ENCODE measurements at regions not wholly inside any gene's neighbourhood (a gene's known extent, or its start where the extent isn't known, plus 50 kb on each side); places are given as distances from the start of the nearest gene placed in this dataset.
"Not testable (repeated sequence)": the region's sequence is repeated elsewhere in the genome, so short reads cannot be mapped to it uniquely, and the experiment has no call there.

DNA sequence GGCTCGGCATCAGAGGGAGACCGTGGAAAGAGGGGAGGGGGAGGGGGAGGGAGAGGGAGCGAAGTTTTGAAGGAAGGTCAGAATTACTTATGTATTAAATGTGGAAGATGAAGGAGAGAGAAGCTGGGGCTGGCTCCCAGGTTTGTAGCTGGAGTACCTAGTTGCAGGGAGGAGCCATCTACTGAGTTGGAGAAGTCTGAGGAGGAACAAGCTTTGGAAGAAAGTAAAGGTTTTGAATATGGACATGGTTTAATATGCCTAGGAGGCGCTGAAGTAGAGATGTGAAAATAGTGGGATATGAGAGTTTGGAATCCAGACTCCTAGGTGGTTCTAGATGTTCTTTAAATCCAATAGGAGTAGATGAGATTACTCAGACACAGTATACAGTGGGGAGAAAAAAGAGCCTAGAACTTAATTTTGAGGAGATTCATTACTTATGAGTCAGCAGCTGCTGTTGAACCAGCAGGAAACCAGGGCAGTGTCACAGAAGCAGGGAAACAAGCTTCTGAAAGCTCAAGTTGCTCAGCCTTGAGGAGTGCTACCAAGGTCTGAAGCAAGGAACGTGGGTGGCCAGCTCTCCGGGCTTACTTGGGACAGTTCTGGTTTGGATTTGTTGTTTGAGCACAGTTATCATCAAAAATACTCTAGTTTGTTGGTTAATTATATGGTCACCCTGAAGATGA, 149.3 kb downstream of the UTRN start:
- DNase-seq (ENCODE audit: low read depth) = no peak

DNA sequence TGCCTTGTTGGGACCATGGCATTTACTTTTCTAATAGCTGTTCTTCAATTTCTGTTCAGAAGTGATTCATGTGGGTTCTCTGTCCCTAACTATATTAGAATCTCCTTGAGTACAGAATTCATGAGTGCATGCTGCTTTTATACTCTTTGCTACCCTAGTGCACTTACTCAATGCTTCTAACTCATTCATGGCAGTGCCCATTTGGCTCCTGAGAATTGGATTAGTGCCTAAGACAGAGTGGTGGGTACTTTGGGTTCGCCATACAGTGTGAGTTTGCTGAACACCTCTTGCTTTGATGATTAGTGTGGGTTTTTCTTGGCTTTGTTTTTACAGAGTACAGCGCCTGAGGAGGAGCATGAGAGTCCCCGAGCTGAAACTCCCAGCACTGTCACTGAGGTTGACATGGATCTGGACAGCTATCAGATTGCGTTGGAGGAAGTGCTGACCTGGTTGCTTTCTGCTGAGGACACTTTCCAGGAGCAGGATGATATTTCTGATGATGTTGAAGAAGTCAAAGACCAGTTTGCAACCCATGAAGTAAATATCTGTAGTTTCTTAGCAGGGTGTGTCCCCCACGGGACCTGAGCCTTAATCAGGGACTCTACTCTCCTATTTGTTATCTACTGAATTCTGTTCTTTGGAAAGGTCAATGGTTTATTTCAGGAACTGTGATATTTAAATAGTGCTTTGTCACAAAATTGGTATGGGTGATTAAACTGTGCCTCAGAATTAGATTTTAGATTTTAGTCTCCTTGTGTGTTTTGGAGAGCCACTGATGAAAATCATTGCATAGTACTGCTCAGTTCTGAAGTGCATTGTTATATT, 150.7 kb downstream of the UTRN start:
- no peak for DNase-seq (ENCODE audit: low read depth)

GRCh38 chr6:144437105-144437504, 152.0 kb downstream of the UTRN start:
- DNase-seq (ENCODE audit: low read depth) = no peak

GRCh38 chr6:144438103-144438502, 153.0 kb downstream of the UTRN start:
- no peak for DNase-seq (ENCODE audit: low read depth)

- no peak for DNase-seq (ENCODE audit: low read depth)
Measured at GRCh38 chr6:144439016-144439415, 153.9 kb downstream of the UTRN start.

GRCh38 chr6:144441801-144442200, 156.7 kb downstream of the UTRN start:
- DNase-seq (ENCODE audit: low read depth) = not testable (repeated sequence)

DNA sequence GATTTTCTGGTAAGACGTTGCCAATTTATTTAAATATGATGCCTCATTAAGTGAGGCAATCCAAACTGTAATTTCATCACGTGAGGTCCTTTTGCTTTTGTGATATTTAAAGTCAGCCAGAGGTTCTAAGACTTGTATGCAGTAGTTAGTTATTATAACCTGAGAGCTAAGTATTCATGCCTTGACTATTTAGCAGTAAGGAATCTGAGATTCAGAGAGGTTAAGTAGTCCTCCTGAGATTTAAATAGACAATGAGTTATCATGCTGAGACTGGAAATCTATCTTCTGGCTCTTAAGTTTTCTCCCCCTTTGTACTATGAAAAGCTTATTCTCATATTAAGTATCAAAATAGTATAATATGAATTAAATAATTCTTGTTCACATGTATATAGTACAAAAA, 158.0 kb downstream of the UTRN start:
- DNase-seq (ENCODE audit: low read depth) = no peak

DNA sequence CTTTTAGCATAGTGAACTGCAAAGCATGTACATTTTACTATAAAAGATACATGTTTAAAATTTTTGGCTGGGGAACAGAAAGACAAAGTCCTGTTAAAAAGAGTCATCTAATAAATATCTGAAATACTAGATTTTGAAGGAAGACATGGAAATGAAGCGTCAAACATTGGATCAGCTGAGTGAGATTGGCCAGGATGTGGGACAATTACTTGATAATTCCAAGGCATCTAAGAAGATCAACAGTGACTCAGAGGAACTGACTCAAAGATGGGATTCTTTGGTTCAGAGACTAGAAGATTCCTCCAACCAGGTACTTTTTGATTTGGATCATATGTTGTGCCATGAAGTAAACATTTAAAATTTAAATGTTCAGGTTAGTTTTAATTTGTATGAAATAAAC, 162.3 kb downstream of the UTRN start:
- DNase-seq (ENCODE audit: low read depth) = no peak

- no peak for DNase-seq (ENCODE audit: low read depth)
Measured at GRCh38 chr6:144449218-144449617, 164.1 kb downstream of the UTRN start.

DNA sequence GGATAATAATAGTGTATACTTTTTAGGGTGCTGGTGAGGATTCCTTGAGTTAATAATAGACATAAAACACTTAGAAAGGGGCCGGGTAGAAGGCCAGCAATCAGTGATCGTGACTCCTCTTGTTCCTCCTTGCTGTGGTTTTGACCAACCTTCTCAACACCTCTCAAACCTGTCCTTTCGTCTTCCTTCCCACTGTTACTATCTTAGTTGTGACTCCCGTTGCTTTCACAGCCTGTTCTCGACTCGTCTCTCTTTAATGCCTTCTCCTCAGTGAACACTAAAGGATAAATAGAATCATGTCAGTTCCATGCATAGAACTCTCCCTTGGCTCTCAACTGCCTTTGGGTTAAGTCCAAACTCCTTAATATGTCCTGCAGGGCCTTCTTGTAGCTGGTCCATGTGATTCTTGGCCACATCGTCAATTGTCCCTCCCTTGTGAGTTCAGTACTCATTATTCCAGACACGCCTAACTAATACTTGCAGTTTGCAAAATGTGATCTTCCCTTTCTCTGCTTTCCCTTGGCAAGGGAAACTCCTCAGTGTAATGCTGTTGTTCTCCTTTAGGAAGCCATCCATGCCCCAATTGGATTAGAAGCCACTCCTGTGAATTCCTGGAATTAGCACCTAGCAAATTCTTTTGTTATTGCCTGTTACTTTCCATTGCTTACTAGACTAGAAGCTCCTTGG, 164.9 kb downstream of the UTRN start:
- no peak for DNase-seq (ENCODE audit: low read depth)

- DNase-seq (ENCODE audit: low read depth) = no peak
Measured at GRCh38 chr6:144460327-144461095, 175.4 kb downstream of the UTRN start.

GRCh38 chr6:144462058-144462457, 176.9 kb downstream of the UTRN start:
- no peak for DNase-seq (ENCODE audit: low read depth)

- no peak for DNase-seq (ENCODE audit: low read depth)
Measured at GRCh38 chr6:144466716-144467115, 181.6 kb downstream of the UTRN start.

DNA sequence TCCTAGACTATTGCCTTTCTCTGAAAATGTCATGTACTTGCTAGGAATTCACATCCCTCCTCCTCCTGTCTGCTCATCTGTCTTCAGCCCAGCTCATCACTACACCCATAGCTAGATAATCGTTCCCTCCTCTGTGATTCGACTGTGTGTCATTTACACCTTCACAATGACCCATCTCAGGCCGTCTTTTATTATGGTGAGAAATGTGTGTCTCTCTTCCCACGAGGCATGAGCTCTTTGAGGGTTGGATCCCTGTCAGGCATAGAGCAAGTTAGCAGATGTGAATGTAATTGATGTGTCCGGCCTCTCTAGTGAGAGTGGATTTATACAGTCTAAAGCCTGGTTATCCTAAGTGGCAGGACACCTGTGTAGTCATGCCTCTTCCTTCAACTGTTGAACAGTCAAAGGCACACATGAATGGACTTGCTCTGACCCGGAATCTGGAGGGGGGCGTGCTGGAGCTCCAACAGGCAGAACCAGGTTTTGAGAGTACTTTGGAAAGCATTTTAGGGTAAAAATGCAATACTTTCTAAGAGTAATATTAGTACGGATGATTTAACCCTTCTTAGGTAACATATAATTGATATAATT, 182.1 kb downstream of the UTRN start:
- DNase-seq (ENCODE audit: low read depth) = no peak

DNA sequence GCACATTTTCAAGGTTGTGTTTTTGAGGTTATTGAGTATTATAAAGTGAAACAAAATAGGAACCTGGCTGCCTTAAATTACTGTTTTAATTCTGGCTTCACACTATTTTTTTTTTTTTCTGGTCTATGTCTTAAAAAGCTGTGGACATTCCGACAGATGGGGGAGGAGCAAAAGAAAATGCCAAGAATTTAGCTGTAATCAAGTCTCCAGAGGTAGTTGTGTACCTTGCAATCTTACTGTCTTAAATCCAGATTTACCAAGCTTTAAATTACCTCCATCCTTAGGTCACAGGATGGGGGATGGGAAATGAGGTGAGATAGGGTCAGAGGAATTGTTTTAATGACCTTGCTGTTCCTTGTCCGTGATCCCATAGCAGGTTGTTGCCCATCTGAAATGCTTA, 182.8 kb downstream of the UTRN start:
- no peak for DNase-seq (ENCODE audit: low read depth)

- no peak for DNase-seq (ENCODE audit: low read depth)
Measured at GRCh38 chr6:144468709-144469108, 183.6 kb downstream of the UTRN start.

DNA sequence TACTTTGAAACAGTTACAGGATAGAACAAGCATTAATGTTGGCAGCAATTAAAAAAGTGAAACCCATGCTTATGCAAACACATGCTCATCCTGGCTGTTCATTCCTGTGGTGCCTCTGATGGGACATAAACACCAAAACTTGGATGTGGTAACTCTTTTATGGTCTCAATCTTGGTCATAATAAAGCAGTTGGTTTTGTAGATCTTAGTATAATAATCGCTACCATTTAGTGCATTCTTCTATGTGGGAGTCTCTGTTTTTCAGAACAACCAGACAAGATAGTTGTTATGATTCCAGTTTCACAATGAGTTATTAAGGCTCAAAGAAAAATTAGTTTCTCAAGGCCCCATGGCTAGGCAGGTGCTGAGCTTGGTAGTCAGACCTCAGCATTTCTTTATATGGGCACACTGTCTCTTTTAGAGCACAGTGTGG, 184.0 kb downstream of the UTRN start:
- no peak for DNase-seq (ENCODE audit: low read depth)

DNA sequence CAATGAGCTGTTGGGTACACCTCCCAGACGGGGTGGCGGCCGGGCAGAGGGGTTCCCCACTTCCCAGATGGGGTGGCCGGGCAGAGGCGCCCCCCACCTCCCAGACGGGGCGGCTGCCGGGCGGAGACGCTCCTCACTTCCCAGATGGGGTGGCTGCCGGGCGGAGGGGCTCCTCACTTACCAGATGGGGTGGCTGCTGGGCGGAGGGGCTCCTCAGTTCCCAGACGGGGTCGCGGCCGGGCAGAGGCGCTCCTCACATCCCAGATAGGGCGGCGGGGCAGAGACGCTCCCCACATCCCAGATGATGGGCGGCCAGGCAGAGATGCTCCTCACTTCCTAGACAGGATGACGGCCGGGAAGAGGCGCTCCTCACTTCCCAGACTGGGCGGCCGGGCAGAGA, 185.1 kb downstream of the UTRN start:
- DNase-seq (ENCODE audit: low read depth) = not testable (repeated sequence)

DNA sequence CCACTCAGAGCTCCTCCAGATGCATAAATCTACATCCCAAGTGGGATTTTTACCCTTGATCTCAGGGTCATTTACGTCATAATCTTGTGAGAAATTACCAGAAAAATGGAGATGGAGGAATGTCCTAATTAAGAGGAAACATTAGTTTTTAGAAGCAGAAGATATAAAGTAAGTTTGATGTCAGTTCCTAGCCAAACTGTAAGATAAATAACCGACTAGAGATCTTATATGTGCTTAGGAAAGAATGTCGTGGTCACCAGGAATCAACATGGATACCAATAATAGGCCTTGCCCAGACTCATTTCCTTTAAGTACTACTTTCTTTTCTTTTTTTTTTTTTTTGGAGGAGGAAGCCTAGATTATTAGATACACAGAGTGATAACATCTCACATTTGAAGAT, 186.9 kb downstream of the UTRN start:
- DNase-seq (ENCODE audit: low read depth) = no peak

DNA sequence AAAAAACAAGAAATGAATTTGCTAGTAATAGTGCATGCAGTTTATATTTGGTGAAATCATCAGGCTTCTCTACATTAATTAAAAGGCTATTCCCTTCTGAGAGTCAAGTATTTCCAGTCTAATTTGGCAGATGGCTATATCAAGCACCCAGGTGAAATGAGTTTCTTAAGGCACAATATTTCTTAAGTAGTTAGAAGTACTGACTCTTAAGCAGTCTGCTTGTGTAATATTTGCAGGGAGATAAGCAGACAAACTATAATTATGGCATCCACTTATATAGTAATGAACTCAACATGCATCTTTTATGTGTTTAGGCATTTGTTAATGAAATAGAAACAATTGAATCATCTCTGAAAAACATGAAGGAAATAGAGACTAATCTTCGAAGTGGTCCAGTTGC, 189.2 kb downstream of the UTRN start:
- no peak for DNase-seq (ENCODE audit: low read depth)

- no peak for DNase-seq (ENCODE audit: low read depth)
Measured at GRCh38 chr6:144474904-144475303, 189.8 kb downstream of the UTRN start.

GRCh38 chr6:144475411-144475810, 190.3 kb downstream of the UTRN start:
- DNase-seq (ENCODE audit: low read depth) = no peak
